ENCODE measurements at regions not wholly inside any gene's neighbourhood (a gene's known extent, or its start where the extent isn't known, plus 50 kb on each side); places are given as distances from the start of the nearest gene placed in this dataset.

DNA sequence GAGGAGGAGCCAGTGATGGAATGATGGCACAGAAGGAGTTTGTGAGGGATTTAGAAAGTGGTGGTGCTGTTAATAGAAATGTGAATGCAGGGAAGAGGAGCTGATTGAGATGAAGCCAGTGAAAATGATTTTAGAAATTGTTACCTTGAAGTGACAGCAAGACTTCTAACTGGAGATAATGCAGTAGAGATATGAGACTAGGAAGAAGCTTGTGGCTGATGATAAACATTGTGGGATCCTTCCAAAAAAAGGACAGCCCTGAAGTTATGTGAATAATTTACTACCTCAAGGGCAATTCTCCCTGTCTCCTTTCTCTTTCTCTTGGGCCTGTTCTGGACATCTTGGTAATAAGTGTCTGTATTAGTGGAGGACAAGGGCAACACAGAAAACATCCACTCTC, 138.6 kb downstream of the LSMEM1 start:
- TF ChIP-seq SMAD2 (IDR thresholded peaks at IDR 0.05; ENCODE audit: low read depth, low read length) (no peak), SMARCA4 (IDR thresholded peaks at IDR 0.05) (no peak), CHD2 (IDR thresholded peaks at IDR 0.05; ENCODE audit: low read depth, low read length) (no peak), DPF2 (IDR thresholded peaks at IDR 0.05) (no peak), MAZ (CRISPR knock-in tag; conservative IDR thresholded peaks at IDR 0.05 in 1 of 2, IDR thresholded peaks at IDR 0.05 in 1 of 2) (no peak), CCNT2 (IDR thresholded peaks at IDR 0.05; ENCODE audit: borderline replicate concordance, extremely low read depth, insufficient read length, low read depth, low read length) (no peak), PURB (CRISPR knock-in tag; IDR thresholded peaks at IDR 0.05; ENCODE audit: low read depth) (no peak), ZBTB33 (CRISPR knock-in tag; IDR thresholded peaks at IDR 0.05) (no peak), SP2 (IDR thresholded peaks at IDR 0.05; ENCODE audit: extremely low read depth, low read depth, low read length, poor library complexity, severe bottlenecking) (no peak), YY1 (IDR thresholded peaks at IDR 0.05; ENCODE audit: borderline replicate concordance in 1 of 3, control insufficient read depth in 1 of 3, extremely low read depth in 1 of 3, insufficient read depth in 3 of 3, insufficient read length in 1 of 3, insufficient replicate concordance in 2 of 3, low read depth in 1 of 3, low read length in 2 of 3) (no peak), JUNB (CRISPR knock-in tag; conservative IDR thresholded peaks at IDR 0.05) (no peak)
- TF ChIP-seq, protein P1, sequence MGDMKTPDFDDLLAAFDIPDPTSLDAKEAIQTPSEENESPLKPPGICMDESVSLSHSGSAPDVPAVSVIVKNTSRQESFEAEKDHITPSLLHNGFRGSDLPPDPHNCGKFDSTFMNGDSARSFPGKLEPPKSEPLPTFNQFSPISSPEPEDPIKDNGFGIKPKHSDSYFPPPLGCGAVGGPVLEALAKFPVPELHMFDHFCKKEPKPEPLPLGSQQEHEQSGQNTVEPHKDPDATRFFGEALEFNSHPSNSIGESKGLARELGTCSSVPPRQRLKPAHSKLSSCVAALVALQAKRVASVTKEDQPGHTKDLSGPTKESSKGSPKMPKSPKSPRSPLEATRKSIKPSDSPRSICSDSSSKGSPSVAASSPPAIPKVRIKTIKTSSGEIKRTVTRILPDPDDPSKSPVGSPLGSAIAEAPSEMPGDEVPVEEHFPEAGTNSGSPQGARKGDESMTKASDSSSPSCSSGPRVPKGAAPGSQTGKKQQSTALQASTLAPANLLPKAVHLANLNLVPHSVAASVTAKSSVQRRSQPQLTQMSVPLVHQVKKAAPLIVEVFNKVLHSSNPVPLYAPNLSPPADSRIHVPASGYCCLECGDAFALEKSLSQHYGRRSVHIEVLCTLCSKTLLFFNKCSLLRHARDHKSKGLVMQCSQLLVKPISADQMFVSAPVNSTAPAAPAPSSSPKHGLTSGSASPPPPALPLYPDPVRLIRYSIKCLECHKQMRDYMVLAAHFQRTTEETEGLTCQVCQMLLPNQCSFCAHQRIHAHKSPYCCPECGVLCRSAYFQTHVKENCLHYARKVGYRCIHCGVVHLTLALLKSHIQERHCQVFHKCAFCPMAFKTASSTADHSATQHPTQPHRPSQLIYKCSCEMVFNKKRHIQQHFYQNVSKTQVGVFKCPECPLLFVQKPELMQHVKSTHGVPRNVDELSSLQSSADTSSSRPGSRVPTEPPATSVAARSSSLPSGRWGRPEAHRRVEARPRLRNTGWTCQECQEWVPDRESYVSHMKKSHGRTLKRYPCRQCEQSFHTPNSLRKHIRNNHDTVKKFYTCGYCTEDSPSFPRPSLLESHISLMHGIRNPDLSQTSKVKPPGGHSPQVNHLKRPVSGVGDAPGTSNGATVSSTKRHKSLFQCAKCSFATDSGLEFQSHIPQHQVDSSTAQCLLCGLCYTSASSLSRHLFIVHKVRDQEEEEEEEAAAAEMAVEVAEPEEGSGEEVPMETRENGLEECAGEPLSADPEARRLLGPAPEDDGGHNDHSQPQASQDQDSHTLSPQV (IDR thresholded peaks at IDR 0.05), result no peak
- TF ChIP-seq, protein P2, sequence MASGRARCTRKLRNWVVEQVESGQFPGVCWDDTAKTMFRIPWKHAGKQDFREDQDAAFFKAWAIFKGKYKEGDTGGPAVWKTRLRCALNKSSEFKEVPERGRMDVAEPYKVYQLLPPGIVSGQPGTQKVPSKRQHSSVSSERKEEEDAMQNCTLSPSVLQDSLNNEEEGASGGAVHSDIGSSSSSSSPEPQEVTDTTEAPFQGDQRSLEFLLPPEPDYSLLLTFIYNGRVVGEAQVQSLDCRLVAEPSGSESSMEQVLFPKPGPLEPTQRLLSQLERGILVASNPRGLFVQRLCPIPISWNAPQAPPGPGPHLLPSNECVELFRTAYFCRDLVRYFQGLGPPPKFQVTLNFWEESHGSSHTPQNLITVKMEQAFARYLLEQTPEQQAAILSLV (tag; IDR thresholded peaks at IDR 0.05), result no peak
